Body of pancreas (tissue), 4 donors: ENCODE measurements at regions not wholly inside any gene's neighbourhood (a gene's known extent, or its start where the extent isn't known, plus 50 kb on each side); places are given as distances from the start of the nearest gene placed in this dataset.

Experiments
- CTCF ChIP-seq, 7 experiments: fragments of 450-650 bp in 4 of 7; fragments of 200-600 bp in 3 of 7; sonication (generic) in 3 of 7; IDR thresholded peaks; one replicate each; pipeline ENCODE4 v1.5.1; 2016 to 2019; ENCODE audit warnings: antibody characterized with exemption in 7 of 7
- POLR2A ChIP-seq, 3 donors: fragments of 450-650 bp; IDR thresholded peaks; one replicate each; pipeline ENCODE4 v1.6.1; 2016; ENCODE audit warnings: antibody characterized with exemption in 3 of 3, mild to moderate bottlenecking in 2 of 3

GRCh38 chr5:126000507-126000906 lies 422.7 kb upstream of the GRAMD2B start:
- TF ChIP-seq CTCF (IDR thresholded peaks at IDR 0.05) (no peak), POLR2A (IDR thresholded peaks at IDR 0.05) (no peak)
